ENCODE measurements at regions not wholly inside any gene's neighbourhood (a gene's known extent, or its start where the extent isn't known, plus 50 kb on each side); places are given as distances from the start of the nearest gene placed in this dataset.
A peak's percentile ranks its signal among the peaks of the same experiment; 100 is the strongest.

GRCh38 chr20:51100617-51101016, 77.7 kb upstream of the KCNG1 start:
- DNase-seq: no peak

- DNase-seq: peak in 8 of 51 donors; percentile 3 to 52 (median 13)
Observed at GRCh38 chr20:51098284-51098810, 75.4 kb upstream of the KCNG1 start.

- DNase-seq: no peak
Observed at GRCh38 chr20:51097351-51098120, 74.6 kb upstream of the KCNG1 start.

- DNase-seq: no peak
Observed at GRCh38 chr20:51096582-51097267, 73.8 kb upstream of the KCNG1 start.

GRCh38 chr20:51095633-51096521, 73.0 kb upstream of the KCNG1 start:
- DNase-seq: peak in 10 of 51 donors; percentile 4 to 67 (median 17)

- peak in 1 of 51 donors; percentile 4 for DNase-seq
Observed at GRCh38 chr20:51094221-51094620, 71.3 kb upstream of the KCNG1 start.

- no peak for DNase-seq
Observed at GRCh38 chr20:51093240-51093763, 70.4 kb upstream of the KCNG1 start.

GRCh38 chr20:51092338-51092737, 69.4 kb upstream of the KCNG1 start:
- no peak for DNase-seq

GRCh38 chr20:51091406-51092195, 68.7 kb upstream of the KCNG1 start:
- DNase-seq: peak in 2 of 51 donors; percentile 10 to 43

GRCh38 chr20:51089840-51090239, 66.9 kb upstream of the KCNG1 start:
- no peak for DNase-seq

GRCh38 chr20:51089272-51089781, 66.4 kb upstream of the KCNG1 start:
- DNase-seq: peak in 1 of 51 donors; percentile 8

- DNase-seq: no peak
Observed at GRCh38 chr20:51087266-51087665, 64.4 kb upstream of the KCNG1 start.

GRCh38 chr20:51085769-51086168, 62.9 kb upstream of the KCNG1 start:
- DNase-seq: no peak

- DNase-seq: no peak
Observed at GRCh38 chr20:51084593-51085377, 61.9 kb upstream of the KCNG1 start.

GRCh38 chr20:51083447-51083846, 60.5 kb upstream of the KCNG1 start:
- DNase-seq: no peak

- no peak for DNase-seq
Observed at GRCh38 chr20:51082988-51083387, 60.1 kb upstream of the KCNG1 start.

GRCh38 chr20:51080516-51080915, 57.6 kb upstream of the KCNG1 start:
- DNase-seq: no peak

- DNase-seq: no peak
Observed at GRCh38 chr20:51079488-51079887, 56.6 kb upstream of the KCNG1 start.

GRCh38 chr20:51077686-51078060, 54.8 kb upstream of the KCNG1 start:
- no peak for DNase-seq

Data from hypothalamus (tissue), 51 donors.